Colonic mucosa (tissue), 4 donors: ENCODE measurements at regions not wholly inside any gene's neighbourhood (a gene's known extent, or its start where the extent isn't known, plus 50 kb on each side); places are given as distances from the start of the nearest gene placed in this dataset.

Source experiments
- DNase-seq: peaks from one replicate; pipeline ENCODE4 v3.0.0-alpha.2; 2020
- H3K27ac ChIP-seq: fragments of 200-600 bp; one replicate; pipeline ENCODE4 v1.8.0; 2021
- H3K27me3 ChIP-seq: fragments of 200-600 bp; one replicate; pipeline ENCODE4 v1.8.0; 2021
- H3K36me3 ChIP-seq: fragments of 200-600 bp; one replicate; pipeline ENCODE4 v1.8.0; 2021
- H3K4me1 ChIP-seq: fragments of 200-600 bp; one replicate; pipeline ENCODE4 v1.8.0; 2021; ENCODE audit warnings: mild to moderate bottlenecking
- H3K4me3 ChIP-seq: fragments of 200-600 bp; one replicate; pipeline ENCODE4 v1.8.0; 2021
- H3K9ac ChIP-seq, 2 donors: one replicate each; pipeline ENCODE4 v1.7.0; 2013; ENCODE audit warnings: control low read depth in 2 of 2, low read depth in 2 of 2, low read length in 2 of 2
- H3K9me3 ChIP-seq: fragments of 200-600 bp; one replicate; pipeline ENCODE4 v1.8.0; 2021
- CTCF ChIP-seq: fragments of 200-600 bp; IDR thresholded peaks from one replicate; pipeline ENCODE4 v1.8.0; 2022; ENCODE audit warnings: antibody characterized with exemption, mild to moderate bottlenecking
- intact Hi-C: fragments of 100-400 bp; cut with DNase I; formaldehyde crosslinking; loops from one replicate; pipeline ENCODE4 v1.14.1; 2022
- donor health status: healthy.
- donor health status: DM: no; HTN: no; CAD: no.
- donor health status: DM: no; HTN: no; CAD: no.

- Histone ChIP-seq H3K27ac (no peak overlapping the region), H3K9ac (no peak overlapping the region), H3K4me3 (no peak overlapping the region), H3K4me1 (no peaks in the 10 kb centered on the region), H3K9me3 (no peaks in the 10 kb centered on the region), H3K36me3 (no peaks in the 10 kb centered on the region), H3K27me3 (no peaks in the 10 kb centered on the region)
- intact Hi-C loops: no loop called here
- no peak for TF ChIP-seq CTCF
- no peak for DNase-seq
These were observed 355.9 kb upstream of the TENM4 start for GRCh38 chr11:79796704-79797103.

- intact Hi-C loops: no loop called here
- no peak for DNase-seq
- Histone ChIP-seq H3K4me3 (no peak overlapping the region), H3K9ac (no peak overlapping the region), H3K27ac (no peak overlapping the region), H3K27me3 (no peaks in the 10 kb centered on the region), H3K9me3 (no peaks in the 10 kb centered on the region), H3K36me3 (no peaks in the 10 kb centered on the region), H3K4me1 (no peaks in the 10 kb centered on the region)
- TF ChIP-seq CTCF: no peak
These were observed 353.9 kb upstream of the TENM4 start for GRCh38 chr11:79794484-79795393.

DNA sequence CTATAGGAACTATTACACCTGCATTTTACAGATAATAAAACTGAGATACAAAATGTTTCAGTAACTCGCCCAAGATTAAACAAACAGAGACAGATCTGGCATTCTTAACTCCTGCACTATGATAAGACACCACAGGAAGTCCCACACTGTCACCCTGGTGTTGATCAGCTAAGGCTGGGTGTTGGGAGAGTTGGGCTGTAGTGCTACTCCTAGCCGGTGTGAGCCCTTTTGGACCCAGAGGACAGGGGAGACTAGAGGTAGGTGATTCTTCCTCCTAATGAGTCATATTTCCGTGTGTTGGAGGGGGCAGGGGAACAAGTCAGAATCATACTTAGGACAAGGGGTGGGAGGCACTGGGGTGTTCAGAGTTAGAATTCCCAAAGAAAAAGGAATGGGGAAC lies 353.2 kb upstream of the TENM4 start:
- Histone ChIP-seq H3K9ac (no peak overlapping the region), H3K4me3 (no peak overlapping the region), H3K9me3 (no peaks in the 10 kb centered on the region), H3K27ac (no peak overlapping the region), H3K36me3 (no peaks in the 10 kb centered on the region), H3K27me3 (no peaks in the 10 kb centered on the region), H3K4me1 (no peaks in the 10 kb centered on the region)
- intact Hi-C loops: no loop called here
- no peak for TF ChIP-seq CTCF
- DNase-seq: no peak

- Histone ChIP-seq H3K27ac (no peak overlapping the region), H3K9me3 (no peaks in the 10 kb centered on the region), H3K9ac (no peak overlapping the region), H3K27me3 (no peaks in the 10 kb centered on the region), H3K36me3 (no peaks in the 10 kb centered on the region), H3K4me1 (no peaks in the 10 kb centered on the region), H3K4me3 (no peak overlapping the region)
- no peak for TF ChIP-seq CTCF
- no peak for DNase-seq
- intact Hi-C loops: no loop called here
These were observed 346.1 kb upstream of the TENM4 start for GRCh38 chr11:79786961-79787360.

DNA sequence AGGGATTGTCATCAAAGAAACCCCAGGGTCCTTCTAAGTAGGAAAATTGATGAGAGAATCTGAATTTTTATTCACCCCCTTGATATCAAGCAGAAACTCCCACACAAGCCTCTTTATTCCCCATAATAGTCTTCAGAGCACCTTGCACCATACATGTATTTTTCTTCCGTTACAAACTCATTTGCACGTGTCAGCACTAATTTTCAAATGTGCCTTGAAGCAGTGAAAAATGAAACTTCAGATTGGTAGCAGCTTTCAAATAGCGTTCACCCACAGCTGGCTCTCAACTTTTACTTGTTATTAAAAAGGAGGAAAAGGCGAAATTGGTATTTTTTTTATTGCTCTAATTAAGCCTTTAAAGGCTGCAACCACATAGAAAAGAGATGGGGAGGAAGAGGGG lies 343.0 kb upstream of the TENM4 start:
- H3K27ac ChIP-seq: no peak overlapping the region
- no peak for TF ChIP-seq CTCF
- no peaks in the 10 kb centered on the region for H3K4me1 ChIP-seq
- intact Hi-C loops: no loop called here
- no peaks in the 10 kb centered on the region for H3K9me3 ChIP-seq
- H3K4me3 ChIP-seq: no peak overlapping the region
- no peak overlapping the region for H3K9ac ChIP-seq
- no peaks in the 10 kb centered on the region for H3K36me3 ChIP-seq
- no peak for DNase-seq
- no peaks in the 10 kb centered on the region for H3K27me3 ChIP-seq
